ENCODE measurements at regions not wholly inside any gene's neighbourhood (a gene's known extent, or its start where the extent isn't known, plus 50 kb on each side); places are given as distances from the start of the nearest gene placed in this dataset.

DNA sequence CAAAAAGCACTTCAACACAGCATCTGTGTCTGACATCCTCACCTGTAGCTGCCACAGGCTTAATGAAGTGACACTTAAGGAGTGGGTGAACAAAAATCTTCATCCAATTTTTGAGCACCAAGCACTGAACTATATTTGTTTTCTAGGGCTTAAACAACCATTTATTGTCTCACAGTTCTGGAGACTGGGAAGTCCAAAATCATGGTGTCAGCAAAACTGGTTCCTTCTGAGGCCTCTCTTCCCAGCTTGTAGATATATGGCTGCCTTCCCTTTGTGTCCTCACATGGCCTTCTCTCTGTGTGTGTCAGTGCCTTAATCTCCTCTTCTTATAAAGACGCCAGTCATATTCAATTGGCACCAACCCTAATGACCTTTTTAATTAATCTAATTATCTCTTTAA is 189.2 kb upstream of the CLNK start:
- no peak for DNase-seq (ENCODE audit: low spot score)
- H3K27me3 Mint-ChIP-seq (ENCODE audit: low read depth), result no peaks in the 10 kb centered on the region
- H3K9me3 Mint-ChIP-seq (ENCODE audit: low read depth), result no peaks in the 10 kb centered on the region
- H3K4me3 Mint-ChIP-seq (ENCODE audit: unreplicated experiment), result no peak overlapping the region
- TF ChIP-seq CTCF (IDR thresholded peaks at IDR 0.05), result no peak
- no peaks in the 10 kb centered on the region for H3K36me3 Mint-ChIP-seq (ENCODE audit: low read depth)
- no peaks in the 10 kb centered on the region for H3K4me1 Mint-ChIP-seq (ENCODE audit: low read depth)
- no peak overlapping the region for H3K27ac Mint-ChIP-seq (ENCODE audit: unreplicated experiment)

GRCh38 chr4:10872833-10873517 is 188.4 kb upstream of the CLNK start:
- Mint-ChIP-seq H3K4me3 (ENCODE audit: unreplicated experiment) (no peak overlapping the region), H3K4me1 (ENCODE audit: low read depth) (no peaks in the 10 kb centered on the region), H3K27ac (ENCODE audit: unreplicated experiment) (no peak overlapping the region), H3K36me3 (ENCODE audit: low read depth) (no peaks in the 10 kb centered on the region), H3K27me3 (ENCODE audit: low read depth) (no peaks in the 10 kb centered on the region), H3K9me3 (ENCODE audit: low read depth) (peaks cover 2% of the 10 kb centered on the region)
- DNase-seq (ENCODE audit: low spot score), result no peak
- no peak for TF ChIP-seq CTCF (IDR thresholded peaks at IDR 0.05)

- Mint-ChIP-seq H3K4me3 (ENCODE audit: unreplicated experiment) (no peak overlapping the region), H3K9me3 (ENCODE audit: low read depth) (peaks cover 3% of the 10 kb centered on the region), H3K36me3 (ENCODE audit: low read depth) (no peaks in the 10 kb centered on the region), H3K27me3 (ENCODE audit: low read depth) (no peaks in the 10 kb centered on the region), H3K4me1 (ENCODE audit: low read depth) (no peaks in the 10 kb centered on the region), H3K27ac (ENCODE audit: unreplicated experiment) (no peak overlapping the region)
- no peak for DNase-seq (ENCODE audit: low spot score)
- no peak for TF ChIP-seq CTCF (IDR thresholded peaks at IDR 0.05)
Observed at GRCh38 chr4:10866666-10867065, 182.1 kb upstream of the CLNK start.

DNA sequence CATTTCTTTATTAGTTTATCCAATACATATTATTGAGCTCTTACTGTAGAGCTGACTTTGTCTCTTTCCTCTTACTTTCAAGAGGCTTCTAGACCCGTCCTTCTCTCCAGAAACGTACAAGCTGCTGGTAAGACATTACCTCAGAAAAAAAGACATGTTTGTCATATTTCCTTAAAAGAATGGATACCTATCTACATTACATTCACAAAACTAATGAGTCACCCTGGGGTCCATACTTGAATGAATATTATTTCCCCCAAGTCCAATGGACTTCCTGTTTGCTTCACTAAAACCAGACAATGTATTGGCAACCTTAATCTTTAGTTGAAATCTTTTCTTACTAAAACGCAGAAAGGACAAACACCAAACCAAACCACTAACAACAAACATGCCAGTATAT is 176.5 kb upstream of the CLNK start:
- Mint-ChIP-seq H3K36me3 (ENCODE audit: low read depth) (peaks cover 2% of the 10 kb centered on the region), H3K4me3 (ENCODE audit: unreplicated experiment) (no peak overlapping the region), H3K9me3 (ENCODE audit: low read depth) (peaks cover 12% of the 10 kb centered on the region), H3K27me3 (ENCODE audit: low read depth) (no peaks in the 10 kb centered on the region), H3K4me1 (ENCODE audit: low read depth) (no peaks in the 10 kb centered on the region), H3K27ac (ENCODE audit: unreplicated experiment) (no peak overlapping the region)
- no peak for TF ChIP-seq CTCF (IDR thresholded peaks at IDR 0.05)
- DNase-seq (ENCODE audit: low spot score), result no peak

DNA sequence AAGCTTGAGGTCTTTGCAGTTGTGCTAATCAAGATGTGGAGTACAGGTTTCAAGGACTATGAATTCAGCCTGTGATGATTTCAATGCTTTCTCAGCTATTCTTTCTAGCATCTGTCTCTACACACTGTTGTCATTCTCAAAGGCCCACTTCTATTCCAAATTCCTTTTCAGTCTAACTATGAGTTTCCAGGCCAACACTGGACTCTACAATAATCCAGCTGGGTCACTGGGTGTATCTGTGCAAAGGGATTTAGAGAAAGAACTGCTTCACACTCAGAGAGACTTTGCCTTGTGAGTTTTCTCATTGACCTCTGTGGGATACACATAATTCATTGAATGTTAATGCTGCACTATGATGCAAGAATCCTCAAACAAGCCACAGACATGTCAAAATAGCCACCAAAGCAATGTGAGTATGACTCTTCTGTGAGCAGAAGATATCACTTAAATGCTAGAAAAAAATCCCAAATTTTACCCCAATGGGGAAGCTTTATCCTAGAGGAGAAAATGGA is 171.8 kb upstream of the CLNK start:
- Mint-ChIP-seq H3K27ac (ENCODE audit: unreplicated experiment) (no peak overlapping the region), H3K36me3 (ENCODE audit: low read depth) (peaks cover 2% of the 10 kb centered on the region)

More for the DNA sequence above, 171.8 kb upstream of the CLNK start:
- Mint-ChIP-seq H3K9me3 (ENCODE audit: low read depth) (peaks cover 13% of the 10 kb centered on the region), H3K4me3 (ENCODE audit: unreplicated experiment) (no peak overlapping the region), H3K4me1 (ENCODE audit: low read depth) (no peaks in the 10 kb centered on the region), H3K27me3 (ENCODE audit: low read depth) (peaks cover under 1% of the 10 kb centered on the region)
- TF ChIP-seq CTCF (IDR thresholded peaks at IDR 0.05), result no peak
- DNase-seq (ENCODE audit: low spot score), result no peak

Measured in chondrocyte (in vitro differentiated cells).